ENCODE measurements at regions not wholly inside any gene's neighbourhood (a gene's known extent, or its start where the extent isn't known, plus 50 kb on each side); places are given as distances from the start of the nearest gene placed in this dataset.

GRCh38 chr6:120686492-120686891 is 647.8 kb downstream of the TBC1D32 start:
- no peak for DNase-seq (ENCODE audit: low read depth)
- H3K4me3 ChIP-seq (ENCODE audit: low read depth, low read length), result no peak overlapping the region
- no peak for TF ChIP-seq CTCF (IDR thresholded peaks at IDR 0.05; ENCODE audit: insufficient read depth, low read length)

- no peak for TF ChIP-seq CTCF (IDR thresholded peaks at IDR 0.05; ENCODE audit: insufficient read depth, low read length)
- DNase-seq (ENCODE audit: low read depth), result no peak
- H3K4me3 ChIP-seq (ENCODE audit: low read depth, low read length), result no peak overlapping the region
These were observed 652.1 kb downstream of the TBC1D32 start for GRCh38 chr6:120682145-120682544.

GRCh38 chr6:120681204-120681603 is 653.1 kb downstream of the TBC1D32 start:
- H3K4me3 ChIP-seq (ENCODE audit: low read depth, low read length), result no peak overlapping the region
- no peak for DNase-seq (ENCODE audit: low read depth)
- TF ChIP-seq CTCF (IDR thresholded peaks at IDR 0.05; ENCODE audit: insufficient read depth, low read length), result no peak

GRCh38 chr6:120675886-120676285 is 658.4 kb downstream of the TBC1D32 start:
- DNase-seq (ENCODE audit: low read depth), result no peak
- no peak overlapping the region for H3K4me3 ChIP-seq (ENCODE audit: low read depth, low read length)
- TF ChIP-seq CTCF (IDR thresholded peaks at IDR 0.05; ENCODE audit: insufficient read depth, low read length), result no peak

- TF ChIP-seq CTCF (IDR thresholded peaks at IDR 0.05; ENCODE audit: insufficient read depth, low read length), result no peak
These were observed 662.8 kb downstream of the TBC1D32 start for GRCh38 chr6:120671519-120671918.

GRCh38 chr6:120652506-120652905 is 681.8 kb downstream of the TBC1D32 start:
- DNase-seq (ENCODE audit: low read depth), result no peak
- no peak overlapping the region for H3K4me3 ChIP-seq (ENCODE audit: low read depth, low read length)
- no peak for TF ChIP-seq CTCF (IDR thresholded peaks at IDR 0.05; ENCODE audit: insufficient read depth, low read length)

More at GRCh38 chr6:120671519-120671918, 662.8 kb downstream of the TBC1D32 start:
- H3K4me3 ChIP-seq (ENCODE audit: low read depth, low read length), result no peak overlapping the region
- DNase-seq (ENCODE audit: low read depth), result no peak

- no peak for TF ChIP-seq CTCF (IDR thresholded peaks at IDR 0.05; ENCODE audit: insufficient read depth, low read length)
- H3K4me3 ChIP-seq (ENCODE audit: low read depth, low read length), result no peak overlapping the region
These were observed 685.6 kb downstream of the TBC1D32 start for GRCh38 chr6:120648713-120649112.

More at GRCh38 chr6:120648713-120649112, 685.6 kb downstream of the TBC1D32 start:
- no peak for DNase-seq (ENCODE audit: low read depth)

Data from fibroblast of the aortic adventitia (primary cell).